SK-N-SH treated with all-trans-retinoic acid at 6 μM for 48 hours (cell line): ENCODE measurements at regions not wholly inside any gene's neighbourhood (a gene's known extent, or its start where the extent isn't known, plus 50 kb on each side); places are given as distances from the start of the nearest gene placed in this dataset.

ENCODE experiments used
- ATAC-seq: fragments of 200-7000 bp; cut with Tn5 transposase; 3 replicates; pipeline ENCODE4 v1.9.1; 2020; ENCODE audit warnings: mild to moderate bottlenecking, moderate library complexity
- BACH2 ChIP-seq: fragments of 250-450 bp; sonication (Bioruptor Pico); IDR thresholded peaks from 2 replicates; pipeline ENCODE4 v1.9.0; 2021; ENCODE audit warnings: mild to moderate bottlenecking, borderline replicate concordance
- ESRRG ChIP-seq: fragments of 250-450 bp; sonication (Bioruptor Pico); IDR thresholded peaks from 2 replicates; pipeline ENCODE4 v1.6.1; 2021; ENCODE audit warnings: mild to moderate bottlenecking
- GLIS3 ChIP-seq: fragments of 250-450 bp; sonication (Bioruptor Pico); IDR thresholded peaks from 2 replicates; pipeline ENCODE4 v1.5.0; 2020; ENCODE audit warnings: mild to moderate bottlenecking, moderate library complexity
- ISL1 ChIP-seq: fragments of 250-450 bp; sonication (Bioruptor Pico); IDR thresholded peaks from 2 replicates; pipeline ENCODE4 v2.1.2; 2022; ENCODE audit warnings: mild to moderate bottlenecking, moderate library complexity
- OSR1 ChIP-seq: fragments of 250-450 bp; sonication (Bioruptor Pico); IDR thresholded peaks from 2 replicates; pipeline ENCODE4 v1.8.0; 2022; ENCODE audit warnings: moderate library complexity, mild to moderate bottlenecking, inconsistent platforms
- RARB ChIP-seq: fragments of 250-450 bp; sonication (Bioruptor Pico); IDR thresholded peaks from 2 replicates; pipeline ENCODE4 v1.8.0; 2021; ENCODE audit warnings: mild to moderate bottlenecking, moderate library complexity
- SNAI2 ChIP-seq: fragments of 250-450 bp; sonication (Bioruptor Pico); IDR thresholded peaks from 2 replicates; pipeline ENCODE4 v1.5.0; 2020; ENCODE audit warnings: mild to moderate bottlenecking, moderate library complexity
- TCF4 ChIP-seq: fragments of 250-450 bp; sonication (Bioruptor Pico); IDR thresholded peaks from 2 replicates; pipeline ENCODE4 v1.8.0; 2021; ENCODE audit warnings: mild to moderate bottlenecking, moderate library complexity, borderline replicate concordance
- TOX ChIP-seq: fragments of 250-450 bp; sonication (Bioruptor Pico); IDR thresholded peaks from 2 replicates; pipeline ENCODE4 v1.8.0; 2021; ENCODE audit warnings: mild to moderate bottlenecking, moderate library complexity, borderline replicate concordance
- ZC3H10 ChIP-seq: fragments of 250-450 bp; sonication (Bioruptor Pico); IDR thresholded peaks from 2 replicates; pipeline ENCODE4 v1.5.1; 2021; ENCODE audit warnings: mild to moderate bottlenecking, moderate library complexity
- ZFP3 ChIP-seq: fragments of 250-450 bp; sonication (Bioruptor Pico); IDR thresholded peaks from 2 replicates; pipeline ENCODE4 v1.5.0; 2020; ENCODE audit warnings: mild to moderate bottlenecking, moderate library complexity
- ZFP30 ChIP-seq: fragments of 450-650 bp; formaldehyde crosslinking; IDR thresholded peaks from 2 replicates; pipeline ENCODE4 v1.5.0; 2022; ENCODE audit warnings: mild to moderate bottlenecking, moderate library complexity
- ZNF565 ChIP-seq: fragments of 450-650 bp; formaldehyde crosslinking; conservative IDR thresholded peaks from 2 replicates; pipeline ENCODE4 v1.5.0; 2020; ENCODE audit warnings: low read depth, mild to moderate bottlenecking, moderate library complexity
- ZNF8 ChIP-seq: fragments of 450-650 bp; formaldehyde crosslinking; IDR thresholded peaks from 2 replicates; pipeline ENCODE4 v1.5.0; 2020; ENCODE audit warnings: mild to moderate bottlenecking, moderate library complexity
- TF ChIP-seq, protein P1 (sequence below): fragments of 250-450 bp; sonication (Bioruptor Pico); IDR thresholded peaks from 2 replicates; pipeline ENCODE4 v1.5.0; 2020; ENCODE audit warnings: mild to moderate bottlenecking, moderate library complexity
- TF ChIP-seq, protein P2 (sequence below): fragments of 250-450 bp; sonication (Bioruptor Pico); IDR thresholded peaks from 2 replicates; pipeline ENCODE4 v1.5.1; 2020; ENCODE audit warnings: low read depth, mild to moderate bottlenecking, moderate library complexity
- TF ChIP-seq, protein P3 (sequence below): fragments of 250-450 bp; sonication (Bioruptor Pico); IDR thresholded peaks from 2 replicates; pipeline ENCODE4 v1.5.1; 2021; ENCODE audit warnings: mild to moderate bottlenecking, moderate library complexity
- TF ChIP-seq, protein P4 (sequence below): fragments of 250-450 bp; sonication (Bioruptor Pico); IDR thresholded peaks from 2 replicates; pipeline ENCODE4 v1.8.0; 2020; ENCODE audit warnings: mild to moderate bottlenecking, moderate library complexity, borderline replicate concordance
- TF ChIP-seq, protein P5 (sequence below): fragments of 250-450 bp; sonication (Bioruptor Pico); IDR thresholded peaks from 2 replicates; pipeline ENCODE4 v1.8.0; 2021; ENCODE audit warnings: low read depth, mild to moderate bottlenecking, moderate library complexity, borderline replicate concordance

DNA sequence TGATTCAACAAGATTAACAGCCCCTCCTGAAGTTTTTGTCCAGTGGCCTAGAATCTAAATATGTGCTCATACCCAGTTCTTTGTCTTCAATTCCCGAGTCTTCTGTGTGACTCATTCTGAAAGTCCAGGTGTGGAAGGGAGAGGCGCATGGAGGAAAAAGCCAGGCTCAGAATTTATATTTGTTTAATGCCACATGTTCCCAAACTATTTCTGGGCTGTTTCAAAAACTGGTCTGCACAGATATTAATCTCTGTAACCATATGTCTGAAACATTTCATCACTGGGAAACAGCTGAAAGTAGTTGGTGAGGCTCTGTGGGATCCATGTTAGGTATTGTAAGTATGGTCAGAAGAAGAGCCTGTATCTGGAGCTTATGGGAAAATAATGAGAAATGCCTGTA lies 266.0 kb downstream of the PAX1 start:
- no peak for ATAC-seq
- TF ChIP-seq ZNF8, result no peak
- TF ChIP-seq RARB, result no peak
- TF ChIP-seq, protein P1, sequence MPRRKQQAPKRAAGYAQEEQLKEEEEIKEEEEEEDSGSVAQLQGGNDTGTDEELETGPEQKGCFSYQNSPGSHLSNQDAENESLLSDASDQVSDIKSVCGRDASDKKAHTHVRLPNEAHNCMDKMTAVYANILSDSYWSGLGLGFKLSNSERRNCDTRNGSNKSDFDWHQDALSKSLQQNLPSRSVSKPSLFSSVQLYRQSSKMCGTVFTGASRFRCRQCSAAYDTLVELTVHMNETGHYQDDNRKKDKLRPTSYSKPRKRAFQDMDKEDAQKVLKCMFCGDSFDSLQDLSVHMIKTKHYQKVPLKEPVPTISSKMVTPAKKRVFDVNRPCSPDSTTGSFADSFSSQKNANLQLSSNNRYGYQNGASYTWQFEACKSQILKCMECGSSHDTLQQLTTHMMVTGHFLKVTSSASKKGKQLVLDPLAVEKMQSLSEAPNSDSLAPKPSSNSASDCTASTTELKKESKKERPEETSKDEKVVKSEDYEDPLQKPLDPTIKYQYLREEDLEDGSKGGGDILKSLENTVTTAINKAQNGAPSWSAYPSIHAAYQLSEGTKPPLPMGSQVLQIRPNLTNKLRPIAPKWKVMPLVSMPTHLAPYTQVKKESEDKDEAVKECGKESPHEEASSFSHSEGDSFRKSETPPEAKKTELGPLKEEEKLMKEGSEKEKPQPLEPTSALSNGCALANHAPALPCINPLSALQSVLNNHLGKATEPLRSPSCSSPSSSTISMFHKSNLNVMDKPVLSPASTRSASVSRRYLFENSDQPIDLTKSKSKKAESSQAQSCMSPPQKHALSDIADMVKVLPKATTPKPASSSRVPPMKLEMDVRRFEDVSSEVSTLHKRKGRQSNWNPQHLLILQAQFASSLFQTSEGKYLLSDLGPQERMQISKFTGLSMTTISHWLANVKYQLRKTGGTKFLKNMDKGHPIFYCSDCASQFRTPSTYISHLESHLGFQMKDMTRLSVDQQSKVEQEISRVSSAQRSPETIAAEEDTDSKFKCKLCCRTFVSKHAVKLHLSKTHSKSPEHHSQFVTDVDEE, result no peak
- TF ChIP-seq OSR1 (CRISPR knock-in tag), result no peak
- no peak for TF ChIP-seq BACH2
- TF ChIP-seq ZFP30 (CRISPR knock-in tag), result no peak
- TF ChIP-seq, protein P2, sequence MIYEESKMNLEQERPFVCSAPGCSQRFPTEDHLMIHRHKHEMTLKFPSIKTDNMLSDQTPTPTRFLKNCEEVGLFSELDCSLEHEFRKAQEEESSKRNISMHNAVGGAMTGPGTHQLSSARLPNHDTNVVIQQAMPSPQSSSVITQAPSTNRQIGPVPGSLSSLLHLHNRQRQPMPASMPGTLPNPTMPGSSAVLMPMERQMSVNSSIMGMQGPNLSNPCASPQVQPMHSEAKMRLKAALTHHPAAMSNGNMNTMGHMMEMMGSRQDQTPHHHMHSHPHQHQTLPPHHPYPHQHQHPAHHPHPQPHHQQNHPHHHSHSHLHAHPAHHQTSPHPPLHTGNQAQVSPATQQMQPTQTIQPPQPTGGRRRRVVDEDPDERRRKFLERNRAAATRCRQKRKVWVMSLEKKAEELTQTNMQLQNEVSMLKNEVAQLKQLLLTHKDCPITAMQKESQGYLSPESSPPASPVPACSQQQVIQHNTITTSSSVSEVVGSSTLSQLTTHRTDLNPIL (CRISPR knock-in tag), result no peak
- TF ChIP-seq ZC3H10 (CRISPR knock-in tag), result no peak
- TF ChIP-seq ZFP3 (CRISPR knock-in tag), result no peak
- TF ChIP-seq TOX (CRISPR knock-in tag), result no peak
- TF ChIP-seq, protein P3, sequence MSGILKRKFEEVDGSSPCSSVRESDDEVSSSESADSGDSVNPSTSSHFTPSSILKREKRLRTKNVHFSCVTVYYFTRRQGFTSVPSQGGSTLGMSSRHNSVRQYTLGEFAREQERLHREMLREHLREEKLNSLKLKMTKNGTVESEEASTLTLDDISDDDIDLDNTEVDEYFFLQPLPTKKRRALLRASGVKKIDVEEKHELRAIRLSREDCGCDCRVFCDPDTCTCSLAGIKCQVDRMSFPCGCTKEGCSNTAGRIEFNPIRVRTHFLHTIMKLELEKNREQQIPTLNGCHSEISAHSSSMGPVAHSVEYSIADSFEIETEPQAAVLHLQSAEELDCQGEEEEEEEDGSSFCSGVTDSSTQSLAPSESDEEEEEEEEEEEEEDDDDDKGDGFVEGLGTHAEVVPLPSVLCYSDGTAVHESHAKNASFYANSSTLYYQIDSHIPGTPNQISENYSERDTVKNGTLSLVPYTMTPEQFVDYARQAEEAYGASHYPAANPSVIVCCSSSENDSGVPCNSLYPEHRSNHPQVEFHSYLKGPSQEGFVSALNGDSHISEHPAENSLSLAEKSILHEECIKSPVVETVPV, result no peak
- no peak for TF ChIP-seq TCF4 (CRISPR knock-in tag)
- TF ChIP-seq ZNF565 (CRISPR knock-in tag), result no peak
- TF ChIP-seq SNAI2 (CRISPR knock-in tag), result no peak
- TF ChIP-seq, all 23 proteins: peak for 0

DNA sequence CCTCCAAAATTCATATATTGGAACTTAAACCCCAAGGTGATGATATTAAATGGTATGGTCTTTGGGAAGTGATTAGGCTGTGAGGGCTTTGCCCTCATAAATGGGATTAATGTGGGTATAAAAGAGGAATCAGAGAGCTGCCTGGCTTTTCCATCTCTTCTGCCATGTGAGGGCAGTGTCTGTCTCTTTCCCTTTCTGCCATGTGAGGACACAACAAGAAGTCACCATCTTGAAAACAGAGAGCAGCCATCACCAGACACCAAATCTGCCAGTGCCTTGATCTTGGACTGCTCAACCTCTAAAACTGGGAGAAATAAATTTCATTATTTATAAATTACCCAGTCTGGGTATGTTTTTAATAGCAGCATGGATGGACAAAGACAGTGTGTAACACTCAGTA lies 263.0 kb downstream of the PAX1 start:
- TF ChIP-seq GLIS3 (CRISPR knock-in tag), result no peak
- no peak for TF ChIP-seq ZNF8
- no peak for ATAC-seq

DNA sequence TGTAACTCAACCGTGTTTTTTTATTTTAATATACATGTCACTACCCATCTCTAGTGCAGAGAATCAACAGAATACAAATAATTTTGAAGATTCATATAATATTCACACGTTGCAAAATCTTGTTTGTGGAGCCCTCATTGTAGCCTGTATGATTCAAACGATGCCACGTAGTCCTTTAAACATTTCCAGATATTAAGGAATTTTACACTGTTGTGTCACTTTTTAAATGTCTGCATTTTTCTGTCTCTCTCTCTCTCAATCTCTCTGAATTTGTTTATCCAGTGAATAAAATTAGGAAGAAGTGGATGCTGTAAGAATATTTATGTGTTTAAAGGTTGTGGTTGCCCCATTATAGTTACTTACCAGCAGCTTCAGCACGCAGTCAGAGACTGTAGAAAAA lies 262.0 kb downstream of the PAX1 start:
- TF ChIP-seq GLIS3 (CRISPR knock-in tag) (no peak), ESRRG (CRISPR knock-in tag) (no peak), BACH2 (no peak), OSR1 (CRISPR knock-in tag) (no peak), RARB (no peak)
- TF ChIP-seq, protein P4, sequence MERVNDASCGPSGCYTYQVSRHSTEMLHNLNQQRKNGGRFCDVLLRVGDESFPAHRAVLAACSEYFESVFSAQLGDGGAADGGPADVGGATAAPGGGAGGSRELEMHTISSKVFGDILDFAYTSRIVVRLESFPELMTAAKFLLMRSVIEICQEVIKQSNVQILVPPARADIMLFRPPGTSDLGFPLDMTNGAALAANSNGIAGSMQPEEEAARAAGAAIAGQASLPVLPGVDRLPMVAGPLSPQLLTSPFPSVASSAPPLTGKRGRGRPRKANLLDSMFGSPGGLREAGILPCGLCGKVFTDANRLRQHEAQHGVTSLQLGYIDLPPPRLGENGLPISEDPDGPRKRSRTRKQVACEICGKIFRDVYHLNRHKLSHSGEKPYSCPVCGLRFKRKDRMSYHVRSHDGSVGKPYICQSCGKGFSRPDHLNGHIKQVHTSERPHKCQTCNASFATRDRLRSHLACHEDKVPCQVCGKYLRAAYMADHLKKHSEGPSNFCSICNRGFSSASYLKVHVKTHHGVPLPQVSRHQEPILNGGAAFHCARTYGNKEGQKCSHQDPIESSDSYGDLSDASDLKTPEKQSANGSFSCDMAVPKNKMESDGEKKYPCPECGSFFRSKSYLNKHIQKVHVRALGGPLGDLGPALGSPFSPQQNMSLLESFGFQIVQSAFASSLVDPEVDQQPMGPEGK, result no peak
- ATAC-seq, result no peak

DNA sequence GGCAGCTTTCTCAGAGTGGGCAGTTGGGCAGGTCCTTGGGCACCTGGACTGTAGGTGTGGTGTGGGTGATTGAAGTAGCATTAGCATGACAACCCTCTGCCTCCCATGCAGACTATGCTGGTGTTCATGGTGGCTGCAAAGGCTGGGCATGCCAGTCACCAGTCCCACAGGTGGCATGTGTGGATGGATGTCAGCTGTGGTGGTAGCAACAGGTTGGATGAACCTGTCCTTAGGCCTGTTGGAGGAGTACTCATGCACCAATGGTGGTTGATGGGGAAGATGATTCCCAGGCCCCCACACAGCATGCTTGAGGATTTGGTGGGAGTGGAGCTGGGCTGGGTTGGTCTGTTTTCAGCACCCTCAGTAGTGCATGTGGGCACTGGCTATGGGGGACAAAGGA lies 251.1 kb downstream of the PAX1 start:
- ATAC-seq, result no peak
- TF ChIP-seq, protein P1, result no peak

DNA sequence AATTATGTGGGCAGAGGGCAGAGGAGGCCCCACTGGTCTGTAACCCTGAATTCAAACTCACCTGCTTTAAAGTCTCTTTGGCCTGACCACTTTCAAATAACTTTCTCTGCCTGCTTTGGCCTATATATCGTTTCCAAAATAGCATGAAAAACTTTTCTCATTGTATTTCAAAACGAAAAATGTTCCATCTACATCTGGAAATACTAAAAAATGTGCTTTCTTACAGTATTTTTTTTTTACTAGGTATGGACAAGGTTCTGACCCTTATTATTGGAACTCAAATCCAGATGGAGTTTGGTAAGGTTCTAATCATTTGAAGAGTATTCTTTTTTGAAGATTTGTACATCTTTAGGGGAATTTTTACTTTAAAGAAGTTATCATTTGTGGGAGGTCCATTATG lies 241.9 kb downstream of the PAX1 start:
- ATAC-seq, result no peak
- TF ChIP-seq, protein P5, sequence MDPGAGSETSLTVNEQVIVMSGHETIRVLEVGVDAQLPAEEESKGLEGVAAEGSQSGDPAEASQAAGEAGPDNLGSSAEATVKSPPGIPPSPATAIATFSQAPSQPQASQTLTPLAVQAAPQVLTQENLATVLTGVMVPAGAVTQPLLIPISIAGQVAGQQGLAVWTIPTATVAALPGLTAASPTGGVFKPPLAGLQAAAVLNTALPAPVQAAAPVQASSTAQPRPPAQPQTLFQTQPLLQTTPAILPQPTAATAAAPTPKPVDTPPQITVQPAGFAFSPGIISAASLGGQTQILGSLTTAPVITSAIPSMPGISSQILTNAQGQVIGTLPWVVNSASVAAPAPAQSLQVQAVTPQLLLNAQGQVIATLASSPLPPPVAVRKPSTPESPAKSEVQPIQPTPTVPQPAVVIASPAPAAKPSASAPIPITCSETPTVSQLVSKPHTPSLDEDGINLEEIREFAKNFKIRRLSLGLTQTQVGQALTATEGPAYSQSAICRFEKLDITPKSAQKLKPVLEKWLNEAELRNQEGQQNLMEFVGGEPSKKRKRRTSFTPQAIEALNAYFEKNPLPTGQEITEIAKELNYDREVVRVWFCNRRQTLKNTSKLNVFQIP (CRISPR knock-in tag), result no peak
- TF ChIP-seq BACH2 (no peak), ISL1 (CRISPR knock-in tag) (no peak)
- TF ChIP-seq, protein P2 (CRISPR knock-in tag), result no peak
- TF ChIP-seq, protein P1, result no peak
